HUES48 (cell line): ENCODE measurements at regions not wholly inside any gene's neighbourhood (a gene's known extent, or its start where the extent isn't known, plus 50 kb on each side); places are given as distances from the start of the nearest gene placed in this dataset.
A peak's percentile ranks its signal among the peaks of the same experiment; 100 is the strongest.

Experiments
- H3K27ac ChIP-seq: one replicate; pipeline ENCODE4 v1.7.0; 2013; ENCODE audit warnings: low read depth, low read length, inconsistent platforms
- H3K27me3 ChIP-seq: 2 replicates; pipeline ENCODE4 v1.6.1; 2013; ENCODE audit warnings: mild to moderate bottlenecking, low read length; ENCODE audit not compliant: control insufficient read depth, insufficient read depth
- H3K36me3 ChIP-seq: 2 replicates; pipeline ENCODE4 v1.6.1; 2013; ENCODE audit warnings: low read length; ENCODE audit not compliant: control insufficient read depth, insufficient read depth
- H3K4me1 ChIP-seq: 2 replicates; pipeline ENCODE4 v1.6.1; 2013; ENCODE audit warnings: mild to moderate bottlenecking, low read length; ENCODE audit not compliant: control insufficient read depth, insufficient read depth
- H3K4me3 ChIP-seq: 2 replicates; pipeline ENCODE4 v1.5.1; 2013; ENCODE audit warnings: mild to moderate bottlenecking, low read depth, low read length
- H3K9ac ChIP-seq: 2 replicates; pipeline ENCODE4 v1.6.1; 2013; ENCODE audit warnings: mild to moderate bottlenecking, low read depth, low read length, moderate library complexity
- H3K9me3 ChIP-seq: 2 replicates; pipeline ENCODE4 v1.6.1; 2013; ENCODE audit warnings: low read length; ENCODE audit not compliant: control insufficient read depth, insufficient read depth

GRCh38 chr1:72634946-72635345, 352.6 kb upstream of the NEGR1 start:
- Histone ChIP-seq H3K9ac (no peak overlapping the region), H3K9me3 (no peaks in the 10 kb centered on the region), H3K36me3 (no peaks in the 10 kb centered on the region), H3K4me1 (peaks cover 12% of the 10 kb centered on the region), H3K4me3 (no peak overlapping the region), H3K27me3 (no peaks in the 10 kb centered on the region), H3K27ac (no peak overlapping the region)

DNA sequence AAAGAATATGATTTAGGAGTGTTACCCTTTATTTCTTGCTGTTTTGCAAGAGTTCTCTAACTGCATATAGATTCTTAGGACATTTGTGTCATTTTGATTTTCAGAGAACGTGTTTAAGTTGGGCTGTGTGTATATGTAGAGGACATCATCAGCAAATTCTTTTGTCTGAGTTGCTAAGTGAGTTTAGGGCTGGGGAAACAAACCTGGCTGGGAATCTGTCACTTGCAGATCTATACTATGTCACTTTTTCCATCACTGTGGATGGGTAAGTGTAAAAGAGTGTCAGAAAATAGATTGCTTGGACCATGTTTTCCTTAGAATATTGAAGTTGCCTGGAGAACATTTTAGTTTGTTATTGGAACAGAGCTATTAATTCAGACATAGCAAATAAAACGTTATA, 349.1 kb upstream of the NEGR1 start:
- H3K4me1 ChIP-seq = no peaks in the 10 kb centered on the region; the same call in 1 of the 2 replicates
- H3K4me3 ChIP-seq = no peak overlapping the region
- no peaks in the 10 kb centered on the region for H3K27me3 ChIP-seq
- H3K9me3 ChIP-seq = no peaks in the 10 kb centered on the region
- H3K36me3 ChIP-seq = no peaks in the 10 kb centered on the region
- H3K27ac ChIP-seq = no peak overlapping the region
- no peak overlapping the region for H3K9ac ChIP-seq

GRCh38 chr1:72623299-72623708, 341.0 kb upstream of the NEGR1 start:
- H3K9me3 ChIP-seq = no peaks in the 10 kb centered on the region
- H3K4me3 ChIP-seq = no peak overlapping the region
- H3K36me3 ChIP-seq = no peaks in the 10 kb centered on the region
- H3K4me1 ChIP-seq = no peaks in the 10 kb centered on the region
- H3K27me3 ChIP-seq = no peaks in the 10 kb centered on the region
- no peak overlapping the region for H3K27ac ChIP-seq
- H3K9ac ChIP-seq = no peak overlapping the region

DNA sequence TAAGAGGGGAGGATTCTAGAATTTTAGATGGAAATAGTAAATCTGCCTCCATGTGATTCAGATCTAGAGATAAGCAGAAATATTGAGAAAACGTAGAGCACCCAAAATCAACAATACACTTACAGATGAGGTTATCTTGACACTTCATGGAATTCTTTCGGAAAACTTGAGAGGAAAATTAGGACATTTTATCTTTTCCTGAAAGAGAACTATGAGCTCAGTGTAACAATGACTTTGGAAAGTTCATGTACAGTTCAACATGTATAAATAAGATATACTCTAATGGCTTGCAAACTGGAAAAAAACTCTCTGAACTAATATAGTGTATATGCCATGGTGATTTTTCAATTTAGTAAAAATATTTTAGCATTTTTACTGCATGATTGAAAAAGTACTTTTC, 338.1 kb upstream of the NEGR1 start:
- no peaks in the 10 kb centered on the region for H3K36me3 ChIP-seq
- H3K4me1 ChIP-seq = no peaks in the 10 kb centered on the region
- H3K27me3 ChIP-seq = no peaks in the 10 kb centered on the region
- H3K4me3 ChIP-seq = no peak overlapping the region
- no peak overlapping the region for H3K27ac ChIP-seq
- H3K9me3 ChIP-seq = no peaks in the 10 kb centered on the region
- no peak overlapping the region for H3K9ac ChIP-seq

GRCh38 chr1:72606216-72606810, 324.0 kb upstream of the NEGR1 start:
- no peaks in the 10 kb centered on the region for H3K36me3 ChIP-seq
- H3K4me3 ChIP-seq = no peak overlapping the region
- no peak overlapping the region for H3K9ac ChIP-seq
- H3K4me1 ChIP-seq = peaks cover 23% of the 10 kb centered on the region
- H3K9me3 ChIP-seq = no peaks in the 10 kb centered on the region
- H3K27me3 ChIP-seq = no peaks in the 10 kb centered on the region
- peak overlapping the region; percentile 68 for H3K27ac ChIP-seq

GRCh38 chr1:72601035-72601674, 318.8 kb upstream of the NEGR1 start:
- no peak overlapping the region for H3K4me3 ChIP-seq
- H3K9ac ChIP-seq = no peak overlapping the region
- H3K27me3 ChIP-seq = no peaks in the 10 kb centered on the region
- peaks cover 7% of the 10 kb centered on the region for H3K4me1 ChIP-seq
- H3K27ac ChIP-seq = no peak overlapping the region
- no peaks in the 10 kb centered on the region for H3K36me3 ChIP-seq
- H3K9me3 ChIP-seq = no peaks in the 10 kb centered on the region

- no peaks in the 10 kb centered on the region for H3K36me3 ChIP-seq
- H3K9ac ChIP-seq = no peak overlapping the region
- no peak overlapping the region for H3K27ac ChIP-seq
- no peaks in the 10 kb centered on the region for H3K9me3 ChIP-seq
- H3K27me3 ChIP-seq = no peaks in the 10 kb centered on the region
- no peak overlapping the region for H3K4me3 ChIP-seq
- no peaks in the 10 kb centered on the region for H3K4me1 ChIP-seq
These were observed 303.8 kb upstream of the NEGR1 start for GRCh38 chr1:72586023-72586685.

DNA sequence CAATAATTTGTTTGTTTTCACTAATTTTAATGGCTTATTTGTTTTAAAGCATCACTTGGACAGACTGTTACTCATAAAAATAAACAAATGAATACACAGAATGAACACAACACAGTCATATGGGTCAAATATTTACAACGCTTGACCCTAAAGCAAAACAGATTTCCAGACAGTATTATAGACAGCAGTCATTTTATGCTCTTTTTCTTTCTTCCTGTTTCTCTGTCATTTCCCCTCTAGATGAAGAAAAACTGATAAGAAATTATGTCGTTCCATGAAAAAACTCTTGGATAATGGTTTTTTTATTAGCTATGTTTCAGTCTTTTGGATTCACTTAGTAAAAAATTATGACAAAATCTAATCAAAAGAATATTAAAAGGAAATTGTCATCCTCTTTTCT, 297.3 kb upstream of the NEGR1 start:
- Histone ChIP-seq H3K4me3 (no peak overlapping the region), H3K27ac (no peak overlapping the region), H3K27me3 (no peaks in the 10 kb centered on the region), H3K36me3 (no peaks in the 10 kb centered on the region), H3K9me3 (no peaks in the 10 kb centered on the region), H3K4me1 (no peaks in the 10 kb centered on the region), H3K9ac (no peak overlapping the region)

GRCh38 chr1:72570815-72571214, 288.5 kb upstream of the NEGR1 start:
- Histone ChIP-seq H3K27ac (no peak overlapping the region), H3K36me3 (no peaks in the 10 kb centered on the region), H3K9ac (no peak overlapping the region), H3K27me3 (no peaks in the 10 kb centered on the region), H3K9me3 (no peaks in the 10 kb centered on the region), H3K4me3 (no peak overlapping the region), H3K4me1 (peaks cover 10% of the 10 kb centered on the region)

GRCh38 chr1:72568113-72568512, 285.8 kb upstream of the NEGR1 start:
- Histone ChIP-seq H3K27ac (no peak overlapping the region), H3K4me1 (peaks cover 10% of the 10 kb centered on the region), H3K4me3 (no peak overlapping the region), H3K36me3 (no peaks in the 10 kb centered on the region), H3K27me3 (no peaks in the 10 kb centered on the region), H3K9ac (no peak overlapping the region), H3K9me3 (no peaks in the 10 kb centered on the region)

DNA sequence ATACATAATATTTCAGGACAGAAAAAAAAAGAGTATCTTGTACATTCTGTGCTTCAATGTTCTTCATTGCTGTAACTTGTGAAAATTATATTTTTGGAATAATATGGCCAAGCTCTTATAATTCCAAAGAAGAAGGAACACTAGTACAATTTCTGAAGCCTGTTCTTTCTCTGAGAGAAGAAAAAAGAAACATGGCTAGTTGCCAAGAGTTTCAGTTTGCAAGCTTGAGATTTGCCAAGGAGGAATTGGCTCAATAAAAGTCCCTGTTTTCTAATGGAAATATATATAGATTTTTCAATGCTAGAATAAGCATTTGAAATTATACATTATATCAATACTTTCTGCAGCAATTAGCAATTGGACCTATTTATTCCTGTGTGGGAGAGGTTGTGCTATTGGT, 285.2 kb upstream of the NEGR1 start:
- no peaks in the 10 kb centered on the region for H3K36me3 ChIP-seq
- no peaks in the 10 kb centered on the region for H3K9me3 ChIP-seq
- H3K27ac ChIP-seq = no peak overlapping the region
- no peak overlapping the region for H3K9ac ChIP-seq
- H3K27me3 ChIP-seq = no peaks in the 10 kb centered on the region
- H3K4me1 ChIP-seq = peaks cover 10% of the 10 kb centered on the region
- no peak overlapping the region for H3K4me3 ChIP-seq
